ENCODE measurements at regions not wholly inside any gene's neighbourhood (a gene's known extent, or its start where the extent isn't known, plus 50 kb on each side); places are given as distances from the start of the nearest gene placed in this dataset.

DNA sequence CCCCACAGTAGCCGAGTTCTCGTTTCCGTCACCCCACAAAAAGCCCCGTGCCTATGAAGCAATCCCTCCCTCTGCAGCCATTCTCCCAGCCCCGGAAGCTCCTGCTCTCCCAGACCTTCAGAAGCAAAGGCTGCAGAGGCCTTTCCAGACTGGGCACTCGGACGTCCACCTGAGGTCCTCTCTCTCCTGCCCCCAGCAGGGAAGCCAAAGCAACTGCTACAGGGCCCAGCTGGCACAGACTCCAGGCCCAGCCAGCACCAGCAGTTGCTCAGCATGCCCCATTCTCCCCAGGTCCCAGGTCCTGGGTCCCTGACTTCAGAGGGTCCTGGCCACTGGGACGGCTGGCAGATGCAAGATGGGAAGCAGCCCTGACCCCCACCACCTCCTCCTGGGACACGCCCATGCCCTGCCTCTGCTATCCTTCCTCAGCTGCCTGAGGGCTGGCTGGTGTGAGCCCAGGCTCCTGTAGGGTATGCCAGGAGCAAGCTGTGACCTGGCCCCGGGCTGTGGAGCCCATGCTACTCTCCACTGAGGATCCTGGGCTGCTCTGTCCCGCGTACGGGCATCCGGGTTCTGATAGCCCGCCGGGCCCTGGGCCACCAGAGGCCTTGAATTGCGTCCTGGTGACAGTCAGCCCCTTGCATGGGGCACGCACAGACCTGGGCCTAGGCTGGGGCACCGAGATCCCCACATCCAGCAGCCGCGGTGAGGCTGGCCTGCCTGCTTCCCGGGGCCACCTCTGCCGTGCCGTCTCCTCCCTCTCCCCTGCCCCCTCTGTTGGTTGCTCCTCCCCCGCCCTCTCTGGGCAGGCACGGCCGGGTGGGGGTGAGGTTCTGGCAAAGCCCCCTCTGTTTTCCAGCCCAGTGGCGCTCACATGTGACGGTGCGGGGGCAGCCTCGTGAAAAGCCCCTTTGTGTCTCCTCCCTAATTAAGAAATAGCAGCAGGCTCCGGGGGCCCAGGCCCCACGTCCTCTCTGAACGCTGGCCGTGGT lies 1310.3 kb downstream of the BRD1 start:
- no peak for DNase-seq

- DNase-seq: no peak
Observed at GRCh38 chr22:48516571-48516970, 1311.1 kb downstream of the BRD1 start.

DNA sequence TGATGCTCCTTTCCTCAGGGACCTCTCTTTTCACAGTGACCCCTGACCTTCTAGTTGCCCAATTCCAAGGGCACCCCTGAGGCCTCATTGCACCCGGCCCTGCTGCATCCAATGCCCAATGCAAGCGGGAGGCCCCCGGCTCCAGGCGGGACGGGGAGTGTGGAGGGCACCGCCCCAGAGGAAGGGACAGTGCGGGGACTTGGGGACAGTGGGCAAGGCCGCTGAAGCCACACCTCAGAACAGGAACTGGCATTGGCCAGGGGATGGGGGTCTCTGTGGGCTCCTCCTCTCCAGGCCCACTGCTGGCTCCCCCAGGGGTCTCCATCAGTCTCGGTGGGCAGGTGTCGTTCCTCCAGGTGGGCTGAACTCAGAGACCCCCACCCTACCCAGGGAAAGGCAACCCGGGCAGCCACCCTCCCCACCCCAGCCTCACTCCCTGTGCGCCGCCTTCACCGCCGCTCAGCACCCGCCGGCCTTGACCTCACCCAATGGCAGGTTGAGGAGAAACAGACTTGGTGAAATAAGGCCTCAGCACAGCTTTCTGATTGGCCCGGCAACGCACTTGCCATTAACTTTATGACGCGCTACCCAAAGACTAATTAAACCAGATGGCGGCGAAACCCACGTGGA lies 1312.0 kb downstream of the BRD1 start:
- no peak for DNase-seq

DNA sequence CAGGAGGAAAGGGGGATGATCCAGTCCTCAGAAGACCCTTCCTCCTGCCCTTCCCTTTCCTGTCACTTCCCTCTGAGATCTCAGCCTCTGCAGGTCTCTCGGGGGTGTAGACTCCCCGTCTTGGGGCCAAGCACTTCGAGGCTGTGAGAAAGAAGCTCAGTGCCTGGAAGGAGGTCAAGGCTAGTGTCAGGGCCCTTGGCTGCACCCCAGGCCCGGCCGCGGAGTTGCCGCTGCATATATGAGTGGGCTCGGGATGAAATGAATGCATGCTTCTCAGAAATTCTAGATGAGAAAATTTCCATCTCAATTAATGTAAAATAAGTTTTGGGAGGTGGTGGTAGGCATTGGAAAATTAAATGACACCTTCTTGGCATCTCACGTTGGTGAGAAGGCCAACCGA lies 1313.7 kb downstream of the BRD1 start:
- DNase-seq: no peak

DNA sequence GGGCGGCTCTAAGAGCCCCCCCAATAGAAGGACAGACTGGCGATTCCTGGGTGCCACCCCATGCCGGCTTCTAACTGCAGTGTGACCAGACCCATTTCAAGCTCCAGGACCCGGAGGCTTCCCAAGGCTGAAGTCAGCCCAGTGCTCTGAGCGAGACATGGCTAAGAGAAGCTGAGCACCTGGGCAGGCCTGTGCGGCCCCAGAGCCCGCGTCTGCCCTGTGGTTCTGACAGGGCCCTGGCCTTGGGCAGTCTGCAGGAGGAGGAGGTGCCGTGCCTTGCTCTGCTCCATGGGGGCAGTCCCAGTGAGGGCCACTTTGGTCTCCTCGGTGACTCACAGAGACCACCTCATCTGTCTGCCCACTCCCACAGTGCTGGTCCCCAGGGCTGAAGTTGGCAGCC lies 1314.2 kb downstream of the BRD1 start:
- DNase-seq: no peak

DNA sequence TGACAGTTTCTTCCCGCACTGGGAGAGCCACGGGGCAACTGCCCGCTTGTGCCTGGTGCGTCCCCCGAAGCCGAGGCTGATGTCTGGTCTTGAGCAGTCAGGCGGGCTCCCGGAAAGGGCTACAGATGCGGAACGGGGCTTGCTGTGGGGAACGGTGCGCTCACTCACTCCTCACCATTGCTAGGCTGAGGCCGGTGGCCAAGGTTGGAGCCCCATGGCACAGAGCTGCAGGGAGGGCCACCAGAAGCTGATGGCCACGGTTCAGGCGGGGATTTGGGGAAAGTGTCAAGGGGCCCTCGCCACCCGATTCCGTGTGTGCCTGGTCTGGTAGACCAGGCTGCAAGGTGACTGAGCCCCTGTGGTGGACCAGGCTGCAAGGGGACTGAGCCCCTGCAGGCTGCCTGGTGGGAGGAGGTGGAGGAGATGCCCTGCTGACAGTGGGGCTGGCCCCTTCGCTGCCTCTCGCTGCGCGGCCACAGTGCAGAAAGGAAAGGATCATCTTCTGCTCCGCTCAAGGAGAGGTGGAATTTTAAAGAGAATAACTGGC lies 1315.8 kb downstream of the BRD1 start:
- no peak for DNase-seq

DNA sequence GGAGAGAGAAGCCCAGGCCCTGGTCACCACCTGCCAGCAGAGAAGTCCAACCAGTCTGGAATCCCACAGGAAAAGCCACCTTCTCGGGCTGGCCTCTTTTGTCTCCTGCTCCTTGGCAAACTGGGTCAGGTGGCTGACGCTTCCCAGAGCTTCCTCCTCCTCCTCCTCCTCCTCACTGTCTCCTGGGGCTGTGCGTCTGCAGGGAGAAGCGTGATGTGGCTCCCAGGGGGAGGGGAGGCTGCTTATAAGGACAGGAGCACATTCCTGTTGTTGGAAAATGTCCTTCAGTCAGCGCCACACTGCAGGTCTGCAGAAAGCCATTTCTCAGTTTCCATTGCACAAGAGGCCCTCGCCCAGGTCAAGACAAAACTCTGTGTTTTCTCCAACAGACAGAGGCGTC lies 1316.5 kb downstream of the BRD1 start:
- no peak for DNase-seq

- DNase-seq: no peak
Observed at GRCh38 chr22:48510599-48510998, 1317.1 kb downstream of the BRD1 start.

GRCh38 chr22:48507595-48508350 lies 1319.9 kb downstream of the BRD1 start:
- DNase-seq: no peak

GRCh38 chr22:48507171-48507570 lies 1320.5 kb downstream of the BRD1 start:
- no peak for DNase-seq

- DNase-seq: no peak
Observed at GRCh38 chr22:48506506-48507145, 1321.0 kb downstream of the BRD1 start.

GRCh38 chr22:48505891-48506290 lies 1321.8 kb downstream of the BRD1 start:
- DNase-seq: no peak

- DNase-seq: no peak
Observed at GRCh38 chr22:48504519-48505140, 1323.0 kb downstream of the BRD1 start.

GRCh38 chr22:48503876-48504275 lies 1323.8 kb downstream of the BRD1 start:
- DNase-seq: no peak

DNA sequence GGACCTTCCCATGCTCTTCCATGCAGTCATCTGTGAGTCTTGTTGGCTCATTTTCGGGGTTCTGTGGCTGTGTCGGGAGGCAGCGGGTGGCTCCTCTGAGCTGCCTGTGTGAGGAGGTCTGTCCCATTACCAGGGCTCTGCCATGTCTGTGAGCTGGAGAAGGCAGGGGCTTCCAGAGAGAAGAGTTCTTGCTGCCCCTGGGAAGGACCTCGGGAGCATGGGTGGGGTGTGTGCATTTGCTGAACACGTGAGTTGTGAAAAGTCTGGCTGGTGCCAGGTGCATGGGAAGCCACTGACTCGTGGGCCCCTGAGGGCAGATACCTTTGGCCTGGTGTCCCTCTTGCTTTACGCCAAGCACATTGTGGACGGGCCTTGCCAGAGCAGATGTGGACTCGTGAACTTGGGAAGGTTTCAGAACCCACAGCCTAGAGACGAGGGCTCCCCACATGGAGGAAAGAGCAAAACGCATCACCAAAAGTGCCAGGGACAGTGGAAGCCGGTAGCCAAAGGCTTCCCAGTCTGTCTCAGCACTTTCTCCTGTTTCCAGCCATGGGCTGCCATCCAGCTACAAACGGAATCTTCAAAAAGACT lies 1324.5 kb downstream of the BRD1 start:
- DNase-seq: no peak

- DNase-seq: no peak
Observed at GRCh38 chr22:48501231-48501750, 1326.4 kb downstream of the BRD1 start.

- no peak for DNase-seq
Observed at GRCh38 chr22:48500471-48501230, 1327.0 kb downstream of the BRD1 start.

DNA sequence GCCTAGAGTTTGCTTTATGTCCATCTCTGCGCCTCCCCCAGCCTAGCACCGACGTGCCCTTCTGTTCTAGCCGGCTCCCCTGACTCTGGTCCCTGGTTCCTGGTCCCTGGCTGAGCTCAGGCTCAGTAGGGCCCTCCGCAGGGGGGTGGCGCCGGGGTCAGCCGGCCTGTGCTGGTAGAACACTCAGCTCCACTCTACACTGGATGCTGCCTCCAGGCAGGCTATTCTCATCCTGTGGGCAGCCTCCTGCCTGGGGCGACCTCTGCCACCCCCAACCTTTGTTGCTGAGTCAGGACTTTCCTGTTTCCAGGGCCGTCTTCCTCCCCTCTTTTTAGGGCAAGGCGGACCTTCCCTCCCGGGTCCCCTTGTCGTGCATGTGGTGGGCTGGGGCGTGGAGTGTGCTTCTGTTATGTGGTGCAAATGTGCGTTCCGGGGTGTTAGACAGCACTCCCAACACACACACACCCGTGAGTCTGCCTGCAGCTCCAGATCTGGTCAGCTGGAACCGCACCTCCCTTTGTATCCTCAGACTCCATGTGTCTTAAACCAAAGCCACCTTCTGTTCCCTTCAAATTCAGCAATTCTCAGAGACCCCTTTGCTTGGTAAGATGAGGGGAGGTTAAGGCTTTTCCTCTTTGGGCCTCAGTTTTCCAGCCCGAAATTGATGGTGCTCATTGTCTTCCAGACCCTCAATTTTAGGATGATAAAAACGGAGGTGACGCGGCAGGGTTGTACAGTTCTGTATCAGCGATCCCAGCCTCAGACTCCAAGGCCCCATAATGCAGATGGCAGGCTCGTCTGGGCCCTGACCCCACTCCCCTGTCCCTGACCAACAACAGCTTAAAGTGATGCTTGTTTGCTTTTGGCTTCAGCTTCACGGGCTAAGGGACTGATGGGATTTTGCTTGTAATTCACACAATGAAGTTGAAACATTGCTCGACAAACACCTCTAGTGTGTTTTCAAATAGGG lies 1327.9 kb downstream of the BRD1 start:
- DNase-seq: no peak

DNA sequence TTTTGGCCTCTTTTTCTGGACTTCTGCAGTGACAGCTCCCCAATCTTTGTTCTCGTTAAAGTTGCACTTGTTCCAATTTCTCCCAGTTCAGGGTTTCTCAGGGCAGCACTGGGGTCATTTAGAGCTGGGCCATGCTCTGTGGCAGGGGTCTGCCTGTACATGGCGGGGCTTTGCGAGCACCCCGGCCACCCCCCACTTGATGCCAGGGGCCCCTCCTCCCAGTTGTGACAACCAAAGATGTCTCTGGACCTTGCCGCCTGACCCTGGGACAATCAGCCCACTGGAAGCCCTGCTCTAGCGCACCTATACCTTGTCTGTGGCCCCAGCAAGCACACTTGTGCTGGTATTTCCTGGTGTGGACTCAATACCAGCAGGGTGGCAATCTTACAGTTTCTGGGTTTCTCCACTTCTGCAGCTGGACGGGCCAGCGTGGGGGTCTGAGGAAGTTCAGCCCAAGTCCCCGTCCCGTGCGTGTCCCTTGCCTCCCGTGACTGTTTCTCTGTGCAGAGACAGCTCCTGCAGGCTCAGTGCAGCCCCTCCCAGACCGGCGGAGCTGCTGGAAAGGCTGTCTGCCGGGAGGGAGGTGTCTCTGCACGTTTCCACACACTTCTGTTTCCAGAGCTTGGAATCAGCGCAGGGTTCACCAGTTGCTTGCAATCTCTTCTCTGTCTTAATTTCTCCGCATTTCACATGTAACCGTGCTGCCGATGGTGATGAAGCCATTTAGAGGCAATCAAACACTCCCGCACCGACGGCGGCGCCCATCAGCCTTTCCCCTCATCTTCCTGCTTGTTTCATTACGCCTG lies 1328.9 kb downstream of the BRD1 start:
- DNase-seq: no peak
